PC-9 (cell line): ENCODE measurements at regions not wholly inside any gene's neighbourhood (a gene's known extent, or its start where the extent isn't known, plus 50 kb on each side); places are given as distances from the start of the nearest gene placed in this dataset.

ENCODE experiments used
- CTCF ChIP-seq: fragments of 200-600 bp; sonication (generic); conservative IDR thresholded peaks from 2 replicates; pipeline ENCODE4 v1.6.1; 2017; ENCODE audit warnings: mixed run types, antibody characterized with exemption, mild to moderate bottlenecking, moderate library complexity
- EZH2 ChIP-seq: fragments of 200-600 bp; sonication (generic); IDR thresholded peaks from 2 replicates; pipeline ENCODE4 v1.8.0; 2017; ENCODE audit warnings: antibody characterized with exemption, low read depth

GRCh38 chr13:106041445-106041844, 494.0 kb downstream of the EFNB2 start:
- TF ChIP-seq CTCF (no peak), EZH2 (no peak)
